ENCODE measurements at regions not wholly inside any gene's neighbourhood (a gene's known extent, or its start where the extent isn't known, plus 50 kb on each side); places are given as distances from the start of the nearest gene placed in this dataset.

DNA sequence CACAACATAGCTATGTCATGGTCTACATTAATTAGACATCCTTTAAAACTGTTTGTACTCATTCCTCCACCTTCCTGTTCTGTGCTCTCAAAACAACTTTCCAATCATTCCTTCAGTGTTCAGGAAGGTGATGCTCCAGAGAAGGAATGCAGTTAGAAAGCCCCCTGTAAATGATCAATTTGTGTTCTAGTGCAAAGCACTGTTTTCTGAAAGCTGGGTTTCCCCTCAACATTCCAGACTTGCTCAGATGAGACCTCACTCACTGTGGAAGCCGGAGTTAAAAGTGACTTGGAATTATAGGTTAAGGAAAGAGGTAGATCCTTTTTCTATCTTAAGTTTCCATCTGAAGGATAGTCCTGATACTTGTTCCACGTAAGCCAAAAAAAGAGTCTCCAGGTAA lies 95.9 kb downstream of the BMP2 start:
- TF ChIP-seq ZNF692 (tag by site-specific recombination; IDR thresholded peaks at IDR 0.05) (no peak), KLF1 (tag by site-specific recombination; IDR thresholded peaks at IDR 0.05) (no peak), CTCF (tag by site-specific recombination; IDR thresholded peaks at IDR 0.05) (no peak), ZNF184 (tag by site-specific recombination; IDR thresholded peaks at IDR 0.05) (no peak), GFI1B (tag by site-specific recombination; IDR thresholded peaks at IDR 0.05) (no peak), ZNF776 (tag by site-specific recombination; IDR thresholded peaks at IDR 0.05; ENCODE audit: borderline replicate concordance) (no peak), ZBTB7A (tag by site-specific recombination; IDR thresholded peaks at IDR 0.05; ENCODE audit: low read depth) (no peak), ZNF510 (tag by site-specific recombination; IDR thresholded peaks at IDR 0.05; ENCODE audit: insufficient replicate concordance) (no peak)
- TF ChIP-seq, protein P1, sequence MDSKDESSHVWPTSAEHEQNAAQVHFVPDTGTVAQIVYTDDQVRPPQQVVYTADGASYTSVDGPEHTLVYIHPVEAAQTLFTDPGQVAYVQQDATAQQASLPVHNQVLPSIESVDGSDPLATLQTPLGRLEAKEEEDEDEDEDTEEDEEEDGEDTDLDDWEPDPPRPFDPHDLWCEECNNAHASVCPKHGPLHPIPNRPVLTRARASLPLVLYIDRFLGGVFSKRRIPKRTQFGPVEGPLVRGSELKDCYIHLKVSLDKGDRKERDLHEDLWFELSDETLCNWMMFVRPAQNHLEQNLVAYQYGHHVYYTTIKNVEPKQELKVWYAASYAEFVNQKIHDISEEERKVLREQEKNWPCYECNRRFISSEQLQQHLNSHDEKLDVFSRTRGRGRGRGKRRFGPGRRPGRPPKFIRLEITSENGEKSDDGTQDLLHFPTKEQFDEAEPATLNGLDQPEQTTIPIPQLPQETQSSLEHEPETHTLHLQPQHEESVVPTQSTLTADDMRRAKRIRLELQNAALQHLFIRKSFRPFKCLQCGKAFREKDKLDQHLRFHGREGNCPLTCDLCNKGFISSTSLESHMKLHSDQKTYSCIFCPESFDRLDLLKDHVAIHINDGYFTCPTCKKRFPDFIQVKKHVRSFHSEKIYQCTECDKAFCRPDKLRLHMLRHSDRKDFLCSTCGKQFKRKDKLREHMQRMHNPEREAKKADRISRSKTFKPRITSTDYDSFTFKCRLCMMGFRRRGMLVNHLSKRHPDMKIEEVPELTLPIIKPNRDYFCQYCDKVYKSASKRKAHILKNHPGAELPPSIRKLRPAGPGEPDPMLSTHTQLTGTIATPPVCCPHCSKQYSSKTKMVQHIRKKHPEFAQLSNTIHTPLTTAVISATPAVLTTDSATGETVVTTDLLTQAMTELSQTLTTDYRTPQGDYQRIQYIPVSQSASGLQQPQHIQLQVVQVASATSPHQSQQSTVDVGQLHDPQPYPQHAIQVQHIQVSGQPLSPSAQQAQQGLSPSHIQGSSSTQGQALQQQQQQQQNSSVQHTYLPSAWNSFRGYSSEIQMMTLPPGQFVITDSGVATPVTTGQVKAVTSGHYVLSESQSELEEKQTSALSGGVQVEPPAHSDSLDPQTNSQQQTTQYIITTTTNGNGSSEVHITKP (tag by site-specific recombination; IDR thresholded peaks at IDR 0.05): no peak
- TF ChIP-seq, protein P2, sequence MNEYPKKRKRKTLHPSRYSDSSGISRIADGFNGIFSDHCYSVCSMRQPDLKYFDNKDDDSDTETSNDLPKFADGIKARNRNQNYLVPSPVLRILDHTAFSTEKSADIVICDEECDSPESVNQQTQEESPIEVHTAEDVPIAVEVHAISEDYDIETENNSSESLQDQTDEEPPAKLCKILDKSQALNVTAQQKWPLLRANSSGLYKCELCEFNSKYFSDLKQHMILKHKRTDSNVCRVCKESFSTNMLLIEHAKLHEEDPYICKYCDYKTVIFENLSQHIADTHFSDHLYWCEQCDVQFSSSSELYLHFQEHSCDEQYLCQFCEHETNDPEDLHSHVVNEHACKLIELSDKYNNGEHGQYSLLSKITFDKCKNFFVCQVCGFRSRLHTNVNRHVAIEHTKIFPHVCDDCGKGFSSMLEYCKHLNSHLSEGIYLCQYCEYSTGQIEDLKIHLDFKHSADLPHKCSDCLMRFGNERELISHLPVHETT (tag by site-specific recombination; IDR thresholded peaks at IDR 0.05): no peak
